ENCODE measurements at regions not wholly inside any gene's neighbourhood (a gene's known extent, or its start where the extent isn't known, plus 50 kb on each side); places are given as distances from the start of the nearest gene placed in this dataset.

- no peak for TF ChIP-seq CTCF (conservative IDR thresholded peaks at IDR 0.05)
- no peak for TF ChIP-seq ZFX (IDR thresholded peaks at IDR 0.05)
These were observed 413.0 kb upstream of the DPH6 start for GRCh38 chr15:35958975-35959374.

Data from C4-2B (cell line).